NB4 (cell line): ENCODE measurements at regions not wholly inside any gene's neighbourhood (a gene's known extent, or its start where the extent isn't known, plus 50 kb on each side); places are given as distances from the start of the nearest gene placed in this dataset.

Experiments
- POLR2A ChIP-seq: IDR thresholded peaks from 2 replicates; pipeline ENCODE4 v1.6.1; 2011; ENCODE audit warnings: mild to moderate bottlenecking; ENCODE audit not compliant: insufficient read length; ENCODE audit errors: extremely low read depth
- TF ChIP-seq, protein P1 (sequence below): IDR thresholded peaks from one replicate; pipeline ENCODE4 v1.5.1; 2012; ENCODE audit warnings: low read depth, low read length

DNA sequence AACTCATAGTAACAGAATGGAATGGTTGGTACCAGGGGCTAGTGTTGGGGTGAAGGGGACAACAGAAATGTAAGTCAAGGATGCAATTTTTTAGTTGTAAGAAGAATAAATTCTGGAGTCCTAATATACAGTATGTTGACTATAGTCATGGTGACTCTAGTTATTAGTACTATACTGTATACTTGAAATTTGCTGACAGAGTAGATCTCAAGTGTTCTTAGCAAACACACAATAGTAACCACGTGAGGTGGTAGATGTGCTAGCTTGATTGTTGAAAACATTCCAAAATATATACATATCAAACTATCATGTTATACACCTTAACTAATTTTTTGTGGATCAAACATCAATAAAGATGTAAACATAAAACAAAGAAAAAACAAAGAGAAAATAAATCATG is 1345.1 kb upstream of the PCDH20 start:
- TF ChIP-seq, protein P1, sequence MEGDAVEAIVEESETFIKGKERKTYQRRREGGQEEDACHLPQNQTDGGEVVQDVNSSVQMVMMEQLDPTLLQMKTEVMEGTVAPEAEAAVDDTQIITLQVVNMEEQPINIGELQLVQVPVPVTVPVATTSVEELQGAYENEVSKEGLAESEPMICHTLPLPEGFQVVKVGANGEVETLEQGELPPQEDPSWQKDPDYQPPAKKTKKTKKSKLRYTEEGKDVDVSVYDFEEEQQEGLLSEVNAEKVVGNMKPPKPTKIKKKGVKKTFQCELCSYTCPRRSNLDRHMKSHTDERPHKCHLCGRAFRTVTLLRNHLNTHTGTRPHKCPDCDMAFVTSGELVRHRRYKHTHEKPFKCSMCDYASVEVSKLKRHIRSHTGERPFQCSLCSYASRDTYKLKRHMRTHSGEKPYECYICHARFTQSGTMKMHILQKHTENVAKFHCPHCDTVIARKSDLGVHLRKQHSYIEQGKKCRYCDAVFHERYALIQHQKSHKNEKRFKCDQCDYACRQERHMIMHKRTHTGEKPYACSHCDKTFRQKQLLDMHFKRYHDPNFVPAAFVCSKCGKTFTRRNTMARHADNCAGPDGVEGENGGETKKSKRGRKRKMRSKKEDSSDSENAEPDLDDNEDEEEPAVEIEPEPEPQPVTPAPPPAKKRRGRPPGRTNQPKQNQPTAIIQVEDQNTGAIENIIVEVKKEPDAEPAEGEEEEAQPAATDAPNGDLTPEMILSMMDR: no peak
- TF ChIP-seq POLR2A: no peak
